ENCODE measurements at regions not wholly inside any gene's neighbourhood (a gene's known extent, or its start where the extent isn't known, plus 50 kb on each side); places are given as distances from the start of the nearest gene placed in this dataset.
"Not testable (repeated sequence)": the region's sequence is repeated elsewhere in the genome, so short reads cannot be mapped to it uniquely, and the experiment has no call there.

DNA sequence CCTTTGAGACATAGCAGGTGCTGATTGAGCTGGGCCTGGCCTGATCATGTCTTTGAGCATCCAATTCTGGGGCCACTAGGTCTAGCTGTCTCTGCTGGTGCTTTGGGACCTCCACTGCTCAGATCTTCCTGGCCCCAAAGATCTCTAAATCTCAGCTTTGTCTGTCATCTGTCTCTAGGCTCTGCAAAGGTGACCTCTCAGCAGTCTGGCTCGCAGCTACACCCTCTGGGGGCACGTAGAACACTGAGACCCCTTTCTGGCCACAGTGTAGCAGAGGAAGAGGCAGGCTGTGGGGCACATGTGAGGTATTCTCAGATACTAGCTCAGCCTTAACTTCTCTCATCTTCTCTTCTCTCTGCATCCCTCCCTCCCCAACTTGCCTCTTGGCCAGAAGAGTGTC, 298.1 kb upstream of the PLGLB1 start:
- not testable (repeated sequence) for H3K4me3 ChIP-seq (ENCODE audit: low read length); DNase-seq (ENCODE audit: low read depth)

DNA sequence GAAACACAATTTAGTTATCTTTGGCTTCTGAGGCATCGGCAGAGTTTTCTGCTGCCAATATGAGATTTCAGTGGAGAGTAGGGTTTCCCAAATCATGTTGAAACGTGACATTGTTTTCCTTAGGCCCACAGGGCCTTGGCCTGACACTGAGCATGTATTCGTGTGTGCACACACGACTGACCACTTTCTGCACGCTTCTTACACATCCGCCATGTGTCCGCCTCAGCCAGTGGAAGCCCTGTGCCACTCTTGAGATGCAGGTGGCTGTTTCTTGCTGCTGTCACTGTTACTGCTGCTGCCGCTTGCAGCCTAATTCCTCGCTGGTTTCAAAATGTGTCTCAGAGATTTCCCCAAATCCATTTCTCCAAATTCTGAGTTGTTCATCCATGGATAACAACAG, 299.6 kb upstream of the PLGLB1 start:
- not testable (repeated sequence) for DNase-seq (ENCODE audit: low read depth); H3K4me3 ChIP-seq (ENCODE audit: low read length)

DNA sequence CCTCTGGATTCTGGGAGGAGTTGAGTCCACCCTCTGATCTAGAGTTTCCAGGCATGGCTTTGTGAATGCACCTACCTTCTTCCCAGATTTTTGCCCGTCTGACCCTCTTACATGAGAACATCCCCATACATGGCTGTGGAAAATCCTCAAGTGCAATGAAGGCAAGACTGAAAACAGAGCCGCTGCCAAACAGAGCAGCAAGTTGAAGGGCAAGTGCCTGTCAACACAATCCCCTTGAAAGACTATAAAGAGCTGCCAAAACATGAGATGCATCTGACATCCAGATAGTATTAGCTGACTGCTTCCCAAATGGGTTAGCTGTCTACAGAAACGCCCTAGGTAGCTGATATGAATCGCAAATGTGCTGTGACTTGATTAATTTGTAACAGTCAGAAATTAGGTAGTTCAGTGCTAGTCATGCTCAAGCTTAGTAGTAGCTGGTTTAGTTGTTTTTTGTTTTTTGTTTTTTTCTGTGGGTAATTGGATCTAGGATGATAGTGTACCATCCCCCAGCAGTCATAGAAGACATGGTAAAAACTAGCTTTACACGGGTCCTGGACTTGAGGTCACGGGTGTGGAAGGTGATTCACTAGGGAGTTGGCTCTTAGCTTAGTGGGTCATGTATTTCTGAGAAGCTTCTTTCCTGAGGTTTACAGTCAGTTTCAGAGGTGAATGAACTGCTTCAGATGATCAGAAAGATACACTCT, 302.8 kb upstream of the PLGLB1 start:
- peak; percentile 10 for DNase-seq (ENCODE audit: low read depth)
- H3K4me3 ChIP-seq (ENCODE audit: low read length) = not testable (repeated sequence)

DNA sequence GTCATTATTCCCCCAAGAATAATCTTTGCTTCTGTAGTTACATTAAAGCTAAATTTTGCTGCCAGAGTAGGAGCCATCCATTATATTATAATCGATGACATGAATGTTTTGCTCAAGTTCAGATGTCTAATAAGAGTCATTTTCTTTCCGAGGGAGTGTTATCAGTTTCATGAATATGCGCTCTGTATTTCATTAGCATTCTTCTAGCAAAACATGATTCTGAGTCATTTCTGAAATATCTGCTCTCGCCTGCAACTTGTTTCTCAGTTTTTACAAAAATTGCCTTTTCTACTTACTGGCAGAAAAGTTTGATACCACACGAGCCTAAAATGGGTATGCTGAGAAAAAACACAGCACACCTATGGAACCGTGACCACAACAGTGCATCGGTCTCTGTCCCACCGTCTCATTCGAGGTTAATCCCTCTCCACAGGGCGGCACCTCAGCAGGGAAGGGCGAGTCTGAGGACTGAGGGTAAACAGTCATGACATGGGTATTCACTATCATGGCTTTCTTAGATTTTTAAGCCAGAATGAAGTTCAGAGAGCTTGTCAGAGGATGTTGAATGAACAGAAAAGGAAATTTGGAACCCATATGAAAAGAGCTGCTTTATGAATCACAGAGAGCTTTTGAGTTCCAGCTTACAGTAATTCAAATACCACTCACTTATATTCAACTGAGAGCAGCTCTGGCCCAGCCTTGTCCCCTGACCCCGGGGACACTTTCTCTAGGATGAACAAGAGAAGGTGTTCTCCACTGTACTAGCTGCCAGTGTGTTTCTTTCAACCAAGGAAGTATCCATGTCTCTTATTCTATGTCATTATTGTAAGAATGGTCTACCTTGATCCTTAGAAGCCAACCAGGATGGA, 303.6 kb upstream of the PLGLB1 start:
- not testable (repeated sequence) for H3K4me3 ChIP-seq (ENCODE audit: low read length); DNase-seq (ENCODE audit: low read depth)

DNA sequence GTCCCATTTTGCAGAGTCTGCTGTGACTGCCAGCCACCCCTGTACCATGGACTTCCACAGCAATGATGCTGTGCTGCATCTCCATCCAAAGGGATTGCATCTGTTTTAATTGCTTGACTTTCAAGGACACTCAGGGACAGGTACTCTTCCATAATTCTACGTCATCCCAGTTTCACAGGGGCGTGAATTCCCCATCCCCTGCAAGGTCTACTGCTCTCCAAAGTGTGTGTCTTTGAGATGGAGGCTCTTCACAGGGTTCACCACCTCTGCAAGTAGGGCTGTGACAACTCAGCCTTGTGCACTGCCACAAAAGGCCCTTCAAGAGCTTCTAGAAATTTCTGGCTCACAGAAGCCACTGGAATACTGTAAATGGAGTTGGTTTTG, 304.3 kb upstream of the PLGLB1 start:
- not testable (repeated sequence) for DNase-seq (ENCODE audit: low read depth); H3K4me3 ChIP-seq (ENCODE audit: low read length)

DNA sequence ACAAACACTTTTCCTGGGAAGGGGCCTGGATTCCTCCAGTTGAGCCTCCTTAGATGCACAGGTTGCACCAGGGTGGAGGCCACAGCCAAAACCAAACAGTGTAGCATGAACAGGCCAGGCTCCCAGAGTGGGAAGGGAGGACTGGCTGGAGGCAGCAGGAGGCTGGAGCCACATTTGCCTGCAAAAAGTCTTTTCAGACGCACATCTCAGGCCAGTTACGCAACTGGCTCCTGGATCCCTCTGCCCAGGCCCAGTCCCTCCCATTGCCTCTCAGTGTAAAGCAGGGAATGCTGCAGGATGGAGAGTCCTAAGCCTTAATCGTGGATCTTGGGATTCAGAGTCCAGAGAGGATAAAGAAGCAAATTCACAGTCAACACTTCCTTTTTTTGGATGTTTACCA, 305.1 kb upstream of the PLGLB1 start:
- DNase-seq (ENCODE audit: low read depth) = not testable (repeated sequence)

DNA sequence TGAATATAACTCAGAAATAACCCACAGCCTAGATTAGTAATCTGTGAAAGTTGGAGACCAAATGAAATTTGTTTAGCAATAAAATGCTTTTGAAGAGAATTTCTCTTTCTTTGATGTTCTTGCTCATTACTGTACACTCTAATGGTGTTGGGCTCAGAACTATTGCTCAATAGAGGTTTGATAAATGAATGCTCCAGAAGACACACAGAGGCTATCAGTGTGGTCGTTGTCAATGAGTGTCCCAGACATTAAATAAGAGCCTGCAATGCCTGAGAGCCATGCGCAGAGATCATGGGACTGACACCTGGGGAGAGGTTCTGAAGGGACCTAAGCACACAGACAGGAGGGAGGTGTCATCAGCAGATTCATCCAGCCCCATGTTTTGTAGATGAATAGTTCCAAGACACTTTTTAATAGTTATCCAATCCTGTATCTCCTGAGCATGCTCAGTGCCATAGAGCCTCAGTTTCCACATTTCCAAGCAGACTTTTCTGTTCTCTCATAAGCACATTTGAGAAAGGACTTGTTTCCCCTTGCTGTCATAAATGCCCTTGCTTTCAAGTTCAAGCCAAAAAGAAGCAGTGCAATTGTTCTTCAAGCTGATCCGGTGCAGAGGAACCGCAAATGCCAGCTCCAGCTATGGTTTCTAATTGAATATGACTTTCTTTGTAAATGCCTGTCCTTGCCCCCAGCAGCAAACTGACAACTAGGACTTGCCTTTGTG, 306.2 kb upstream of the PLGLB1 start:
- H3K4me3 ChIP-seq (ENCODE audit: low read length); DNase-seq (ENCODE audit: low read depth): not testable (repeated sequence)

More for the DNA sequence above, 305.1 kb upstream of the PLGLB1 start:
- H3K4me3 ChIP-seq (ENCODE audit: low read length) = not testable (repeated sequence)

DNA sequence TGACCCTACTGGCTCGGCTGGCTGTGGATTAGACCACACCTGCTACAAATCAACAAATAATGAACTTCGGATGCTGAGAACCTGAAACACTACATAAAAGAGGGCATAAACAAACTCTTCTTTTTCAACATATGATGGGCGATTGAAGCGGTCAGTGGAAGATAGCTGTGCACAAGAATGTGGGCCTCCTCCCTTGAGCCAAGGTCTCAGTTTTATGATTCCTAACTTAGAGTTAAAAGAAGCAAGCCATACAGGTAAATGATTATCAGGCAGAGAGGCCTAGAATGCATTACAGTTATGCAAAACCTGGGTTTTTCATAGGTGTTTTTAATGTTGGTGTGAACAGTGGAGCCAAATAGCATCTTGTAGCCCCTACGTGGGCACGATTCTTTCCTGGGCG, 307.9 kb upstream of the PLGLB1 start:
- not testable (repeated sequence) for H3K4me3 ChIP-seq (ENCODE audit: low read length); DNase-seq (ENCODE audit: low read depth)

DNA sequence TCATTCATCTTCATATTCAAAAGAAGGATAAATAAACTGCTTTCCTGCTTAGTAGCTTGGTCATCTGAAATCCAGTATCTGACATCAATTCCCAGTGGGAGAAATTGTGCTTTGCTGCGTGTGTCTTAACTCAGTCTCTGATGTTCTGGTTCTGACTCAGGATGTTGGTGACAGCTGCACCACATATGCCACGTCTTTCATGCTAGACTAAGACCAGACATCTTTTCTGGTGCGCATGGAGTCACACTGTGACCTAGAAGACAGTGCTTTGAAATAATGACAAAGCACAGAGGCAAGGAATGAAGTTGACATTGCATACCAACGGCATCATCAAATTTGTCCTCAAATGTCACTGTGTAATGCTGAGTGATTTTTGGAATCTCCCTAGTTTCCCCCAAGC, 308.8 kb upstream of the PLGLB1 start:
- DNase-seq (ENCODE audit: low read depth); H3K4me3 ChIP-seq (ENCODE audit: low read length): not testable (repeated sequence)

DNA sequence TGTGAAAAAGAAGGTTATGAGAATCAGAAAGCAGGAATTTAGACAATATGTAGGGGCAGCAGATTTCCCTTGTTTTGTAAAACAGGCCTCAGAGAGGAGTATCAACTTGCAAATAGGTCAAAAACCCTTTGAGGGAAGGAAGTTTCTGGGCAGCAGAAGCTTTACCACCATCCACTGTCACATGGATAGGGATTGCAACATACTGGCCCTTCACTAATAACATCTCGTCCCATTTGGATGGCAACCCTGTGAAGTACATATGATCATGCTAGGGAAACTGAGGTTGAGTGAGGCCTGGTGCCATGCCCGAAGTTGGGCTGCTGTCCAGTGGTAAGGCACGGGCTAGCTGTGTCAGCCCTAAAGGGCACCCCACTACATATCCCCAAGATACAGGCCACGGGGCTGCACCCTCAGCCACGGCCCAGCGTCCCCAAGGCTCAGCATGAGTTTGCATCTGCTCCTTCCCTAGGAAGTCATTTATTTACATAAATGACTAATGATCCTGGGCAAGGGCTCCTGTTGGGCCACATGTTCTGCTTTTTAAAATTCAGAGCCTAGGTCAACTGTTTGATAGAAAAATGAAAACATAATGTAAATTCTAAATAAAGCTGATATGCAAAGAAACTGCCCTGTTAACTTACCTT, 310.4 kb upstream of the PLGLB1 start:
- not testable (repeated sequence) for DNase-seq (ENCODE audit: low read depth); H3K4me3 ChIP-seq (ENCODE audit: low read length)

DNA sequence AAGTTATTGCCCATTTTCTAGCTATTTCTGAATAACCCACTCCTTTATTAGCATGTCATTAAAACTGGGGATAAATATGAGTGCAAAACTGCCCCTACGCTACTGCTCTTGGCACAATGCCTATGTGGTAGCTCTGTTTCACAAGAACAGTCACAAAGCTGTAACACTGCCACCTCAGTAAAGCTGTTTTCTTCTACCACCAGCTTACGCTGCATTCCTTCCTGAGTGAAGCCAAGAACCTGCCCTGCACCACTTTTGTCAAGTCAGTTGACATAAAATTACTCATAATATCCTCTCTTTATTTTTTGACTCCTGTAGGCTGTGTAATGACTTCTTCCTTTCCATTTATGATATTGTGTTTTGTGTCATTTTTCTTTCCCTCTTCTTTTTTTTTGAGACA, 313.2 kb upstream of the PLGLB1 start:
- not testable (repeated sequence) for DNase-seq (ENCODE audit: low read depth); H3K4me3 ChIP-seq (ENCODE audit: low read length)

DNA sequence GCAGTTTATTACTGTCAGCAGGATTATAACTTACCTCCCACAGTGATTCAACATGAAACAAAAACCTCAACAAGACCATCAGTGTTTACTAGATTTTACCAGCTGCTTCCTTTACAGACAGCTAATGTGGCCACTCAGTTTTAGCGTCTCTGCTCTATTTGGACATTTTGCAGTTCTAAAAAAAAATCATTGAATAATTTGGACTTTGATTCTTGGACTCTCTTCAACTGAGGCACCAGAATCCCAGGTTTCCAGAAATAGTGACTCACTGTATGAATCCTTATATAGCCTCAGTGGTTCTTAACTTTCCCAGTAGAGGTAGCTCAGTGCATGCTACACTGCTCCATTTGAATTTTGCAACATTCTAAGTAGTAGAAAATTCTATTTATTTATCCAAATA, 317.4 kb upstream of the PLGLB1 start:
- DNase-seq (ENCODE audit: low read depth); H3K4me3 ChIP-seq (ENCODE audit: low read length): not testable (repeated sequence)

DNA sequence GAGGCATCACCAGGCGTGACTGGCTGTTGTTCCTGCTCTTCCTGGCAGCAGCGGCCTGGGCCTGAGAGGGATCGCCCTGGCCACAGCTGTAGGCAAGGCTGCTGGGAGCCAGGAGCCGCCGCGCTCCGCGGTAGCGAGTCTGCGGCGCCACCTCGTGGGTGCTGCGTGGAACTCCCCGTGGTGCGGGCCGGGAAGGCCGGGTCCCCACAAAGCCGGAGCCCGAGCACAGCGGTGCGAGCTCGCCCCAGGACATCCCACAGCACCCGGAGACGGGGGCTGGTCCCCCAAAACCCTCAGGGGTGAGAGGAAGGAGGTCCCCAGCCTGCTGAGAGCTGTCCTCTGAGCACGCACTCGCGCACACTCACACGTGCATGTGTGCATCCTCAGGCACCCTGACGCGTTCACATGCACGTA, 320.0 kb upstream of the PLGLB1 start:
- not testable (repeated sequence) for H3K4me3 ChIP-seq (ENCODE audit: low read length)
- peak; percentile 58 for DNase-seq (ENCODE audit: low read depth)
- TF ChIP-seq, protein P1, sequence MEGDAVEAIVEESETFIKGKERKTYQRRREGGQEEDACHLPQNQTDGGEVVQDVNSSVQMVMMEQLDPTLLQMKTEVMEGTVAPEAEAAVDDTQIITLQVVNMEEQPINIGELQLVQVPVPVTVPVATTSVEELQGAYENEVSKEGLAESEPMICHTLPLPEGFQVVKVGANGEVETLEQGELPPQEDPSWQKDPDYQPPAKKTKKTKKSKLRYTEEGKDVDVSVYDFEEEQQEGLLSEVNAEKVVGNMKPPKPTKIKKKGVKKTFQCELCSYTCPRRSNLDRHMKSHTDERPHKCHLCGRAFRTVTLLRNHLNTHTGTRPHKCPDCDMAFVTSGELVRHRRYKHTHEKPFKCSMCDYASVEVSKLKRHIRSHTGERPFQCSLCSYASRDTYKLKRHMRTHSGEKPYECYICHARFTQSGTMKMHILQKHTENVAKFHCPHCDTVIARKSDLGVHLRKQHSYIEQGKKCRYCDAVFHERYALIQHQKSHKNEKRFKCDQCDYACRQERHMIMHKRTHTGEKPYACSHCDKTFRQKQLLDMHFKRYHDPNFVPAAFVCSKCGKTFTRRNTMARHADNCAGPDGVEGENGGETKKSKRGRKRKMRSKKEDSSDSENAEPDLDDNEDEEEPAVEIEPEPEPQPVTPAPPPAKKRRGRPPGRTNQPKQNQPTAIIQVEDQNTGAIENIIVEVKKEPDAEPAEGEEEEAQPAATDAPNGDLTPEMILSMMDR (IDR thresholded peaks at IDR 0.05; ENCODE audit: insufficient read depth, low read depth, low read length, missing control alignments) = peak; percentile 36

DNA sequence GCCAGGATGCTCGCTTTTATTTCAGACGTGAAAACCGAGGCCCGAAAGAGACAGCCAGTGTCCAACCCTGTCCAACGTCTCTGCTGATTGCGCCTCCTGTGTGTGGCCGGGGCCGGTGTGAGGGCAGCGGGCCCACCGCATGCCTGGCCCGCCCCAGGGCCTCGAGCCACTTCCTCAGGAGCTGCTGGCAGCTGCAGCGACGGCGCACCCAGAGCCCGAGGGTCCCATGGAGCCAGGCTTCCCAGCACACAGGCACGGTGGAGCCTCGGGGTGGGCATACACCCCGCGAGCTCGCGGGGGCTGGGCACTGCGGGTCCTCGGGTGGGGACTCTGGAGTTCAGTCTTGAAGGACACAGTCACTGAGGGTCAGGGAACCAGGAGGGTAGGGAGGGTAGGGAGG, 320.5 kb upstream of the PLGLB1 start:
- not testable (repeated sequence) for DNase-seq (ENCODE audit: low read depth); H3K4me3 ChIP-seq (ENCODE audit: low read length)

DNA sequence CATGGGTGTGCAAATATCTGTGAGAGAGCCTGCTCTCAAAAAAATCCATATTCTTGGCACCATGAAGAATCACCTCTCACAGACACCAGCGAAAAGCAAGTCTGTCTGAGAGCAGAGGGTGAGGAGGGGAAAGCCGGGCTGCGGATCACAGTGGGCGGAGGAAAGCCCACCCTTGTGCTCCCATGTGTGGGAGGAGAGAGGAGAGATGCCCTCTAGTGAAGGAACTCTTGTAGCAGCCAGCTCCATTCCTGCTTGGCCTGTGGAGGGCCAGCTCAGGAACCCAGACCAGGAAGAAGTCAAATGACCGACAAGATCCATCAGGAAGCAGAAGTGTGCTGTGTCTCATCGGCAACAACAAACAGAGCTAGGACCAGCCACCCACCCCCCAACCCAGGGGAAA, 321.7 kb upstream of the PLGLB1 start:
- not testable (repeated sequence) for H3K4me3 ChIP-seq (ENCODE audit: low read length); DNase-seq (ENCODE audit: low read depth)

DNA sequence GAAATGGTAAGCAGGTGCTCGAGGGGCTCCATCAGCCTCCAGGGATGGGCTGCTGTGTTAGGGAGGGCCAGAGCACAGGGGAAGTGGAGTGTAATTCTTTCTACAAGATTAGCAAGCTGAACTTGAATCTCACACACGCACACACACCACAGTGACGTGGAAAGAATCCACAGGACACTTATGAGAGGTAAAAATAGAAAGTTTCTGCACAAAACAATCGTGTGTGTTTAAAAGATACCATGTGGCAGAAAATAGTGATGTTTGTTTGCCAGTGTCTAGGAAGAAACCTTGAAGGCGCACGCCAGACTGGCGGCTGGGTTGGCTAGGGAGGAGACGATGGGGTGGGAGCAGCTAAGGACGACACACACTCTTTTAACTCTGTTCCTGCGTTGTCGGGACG, 323.6 kb upstream of the PLGLB1 start:
- DNase-seq (ENCODE audit: low read depth) = not testable (repeated sequence)

DNA sequence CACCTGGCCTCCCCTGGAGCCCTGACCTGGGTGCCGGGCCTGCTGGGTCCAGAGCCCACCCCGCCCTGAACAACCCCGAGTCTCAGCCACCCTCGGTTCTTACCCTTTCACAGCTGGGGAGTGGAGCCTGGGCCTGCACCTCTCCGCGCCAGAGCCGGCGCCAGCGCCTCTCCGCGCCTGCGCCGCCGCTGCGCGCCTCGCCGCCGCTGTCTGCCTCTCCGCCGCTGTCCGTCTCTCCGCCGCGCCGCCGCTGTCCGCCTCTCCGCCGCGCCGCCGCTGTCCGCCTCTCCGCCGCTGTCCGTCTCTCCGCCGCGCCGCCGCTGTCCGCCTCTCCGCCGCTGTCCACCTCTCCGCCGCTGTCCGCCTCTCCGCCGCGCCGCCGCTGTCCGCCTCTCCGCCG, 326.9 kb upstream of the PLGLB1 start:
- H3K4me3 ChIP-seq (ENCODE audit: low read length); DNase-seq (ENCODE audit: low read depth): not testable (repeated sequence)

More for the DNA sequence above, 323.6 kb upstream of the PLGLB1 start:
- H3K4me3 ChIP-seq (ENCODE audit: low read length) = not testable (repeated sequence)

DNA sequence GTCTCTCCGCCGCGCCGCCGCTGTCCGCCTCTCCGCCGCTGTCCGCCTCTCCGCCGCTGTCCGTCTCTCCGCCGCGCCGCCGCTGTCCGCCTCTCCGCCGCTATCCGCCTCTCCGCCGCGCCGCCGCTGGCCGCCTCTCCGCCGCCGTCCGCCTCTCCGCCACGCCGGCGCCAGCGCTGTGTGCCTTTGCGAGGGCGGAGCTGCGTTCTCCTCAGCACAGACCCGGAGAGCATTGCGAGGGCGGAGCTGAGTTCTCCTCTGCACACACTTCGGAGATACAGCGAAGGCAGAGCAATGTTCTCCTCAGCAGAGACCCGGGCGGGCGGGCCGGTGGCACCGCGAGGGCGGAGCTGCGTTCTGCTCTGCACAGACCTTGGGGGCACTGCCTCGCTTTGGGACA, 327.4 kb upstream of the PLGLB1 start:
- H3K4me3 ChIP-seq (ENCODE audit: low read length); DNase-seq (ENCODE audit: low read depth): not testable (repeated sequence)
